ENCODE measurements at regions not wholly inside any gene's neighbourhood (a gene's known extent, or its start where the extent isn't known, plus 50 kb on each side); places are given as distances from the start of the nearest gene placed in this dataset.

GRCh38 chr7:49643321-49643720 lies 130.1 kb upstream of the VWC2 start:
- TF ChIP-seq JUND (IDR thresholded peaks at IDR 0.05) (no peak), CTCF (IDR thresholded peaks at IDR 0.05; ENCODE audit: low read depth, low read length, missing input control) (no peak), NR2F2 (IDR thresholded peaks at IDR 0.05) (no peak)
- WGBS, result 60% methylated on average over 5 of the region's 5 CpGs
- H3K27ac ChIP-seq (ENCODE audit: low read depth in 1 of 2, low read length in 2 of 2), result no peak overlapping the region
- no peak overlapping the region for H3K9ac ChIP-seq (ENCODE audit: low read depth in 1 of 2, low read length in 2 of 2)
- DNase-seq (ENCODE audit: low spot score), result no peak
- no peaks in the 10 kb centered on the region for H3K36me3 ChIP-seq (ENCODE audit: control insufficient read depth in 4 of 4, insufficient read depth in 3 of 4, low read depth in 1 of 4, low read length in 3 of 4)
- no peak overlapping the region for H3K4me3 ChIP-seq (ENCODE audit: low read depth in 1 of 3, low read length in 3 of 3)
- H3K27me3 ChIP-seq (ENCODE audit: control insufficient read depth in 4 of 4, insufficient read depth in 4 of 4, low read length in 3 of 4), result no peaks in the 10 kb centered on the region
- H3K4me1 ChIP-seq (ENCODE audit: control insufficient read depth in 4 of 4, insufficient read depth in 4 of 4, low read length in 3 of 4), result no peaks in the 10 kb centered on the region
- H3K9me3 ChIP-seq (ENCODE audit: control insufficient read depth in 4 of 4, low read length in 3 of 4), result no peaks in the 10 kb centered on the region

DNA sequence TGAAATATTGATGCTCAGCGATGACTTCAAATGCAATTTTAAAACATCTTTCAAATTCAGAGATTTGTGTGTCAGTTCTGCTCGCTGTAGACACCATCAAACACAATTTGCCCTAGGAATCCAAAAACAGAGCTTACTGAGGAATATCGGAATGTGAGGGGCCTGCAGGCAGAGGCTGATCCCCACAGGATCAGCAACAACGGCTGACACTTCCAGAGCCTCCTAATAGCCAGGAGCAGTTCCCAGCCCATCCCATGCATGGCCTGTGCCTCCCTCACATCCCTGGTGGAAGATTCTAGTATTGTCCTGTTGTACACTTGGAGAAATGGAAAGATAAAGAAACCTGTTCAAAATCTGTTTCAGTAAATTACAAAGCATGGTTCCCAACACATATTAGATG lies 129.7 kb upstream of the VWC2 start:
- H3K27me3 ChIP-seq (ENCODE audit: control insufficient read depth in 4 of 4, insufficient read depth in 4 of 4, low read length in 3 of 4), result no peaks in the 10 kb centered on the region

More for the DNA sequence above, 129.7 kb upstream of the VWC2 start:
- Histone ChIP-seq H3K4me3 (ENCODE audit: low read depth in 1 of 3, low read length in 3 of 3) (no peak overlapping the region), H3K9ac (ENCODE audit: low read depth in 1 of 2, low read length in 2 of 2) (no peak overlapping the region), H3K36me3 (ENCODE audit: control insufficient read depth in 4 of 4, insufficient read depth in 3 of 4, low read depth in 1 of 4, low read length in 3 of 4) (no peaks in the 10 kb centered on the region), H3K27ac (ENCODE audit: low read depth in 1 of 2, low read length in 2 of 2) (no peak overlapping the region), H3K9me3 (ENCODE audit: control insufficient read depth in 4 of 4, low read length in 3 of 4) (no peaks in the 10 kb centered on the region), H3K4me1 (ENCODE audit: control insufficient read depth in 4 of 4, insufficient read depth in 4 of 4, low read length in 3 of 4) (no peaks in the 10 kb centered on the region)
- TF ChIP-seq EGR1 (IDR thresholded peaks at IDR 0.05; ENCODE audit: low read depth in 2 of 2) (no peak), FOXA1 (IDR thresholded peaks at IDR 0.05) (no peak), TAF1 (conservative IDR thresholded peaks at IDR 0.05) (no peak), ZBTB33 (IDR thresholded peaks at IDR 0.05) (no peak), FOXA2 (IDR thresholded peaks at IDR 0.05) (no peak), JUND (IDR thresholded peaks at IDR 0.05) (no peak), RXRA (IDR thresholded peaks at IDR 0.05) (no peak), GABPA (IDR thresholded peaks at IDR 0.05 in 1 of 2, conservative IDR thresholded peaks at IDR 0.05 in 1 of 2) (no peak), RAD21 (IDR thresholded peaks at IDR 0.05) (no peak), HNF4A (conservative IDR thresholded peaks at IDR 0.05) (no peak), NR2F2 (IDR thresholded peaks at IDR 0.05) (no peak)
- TF ChIP-seq, protein P1, sequence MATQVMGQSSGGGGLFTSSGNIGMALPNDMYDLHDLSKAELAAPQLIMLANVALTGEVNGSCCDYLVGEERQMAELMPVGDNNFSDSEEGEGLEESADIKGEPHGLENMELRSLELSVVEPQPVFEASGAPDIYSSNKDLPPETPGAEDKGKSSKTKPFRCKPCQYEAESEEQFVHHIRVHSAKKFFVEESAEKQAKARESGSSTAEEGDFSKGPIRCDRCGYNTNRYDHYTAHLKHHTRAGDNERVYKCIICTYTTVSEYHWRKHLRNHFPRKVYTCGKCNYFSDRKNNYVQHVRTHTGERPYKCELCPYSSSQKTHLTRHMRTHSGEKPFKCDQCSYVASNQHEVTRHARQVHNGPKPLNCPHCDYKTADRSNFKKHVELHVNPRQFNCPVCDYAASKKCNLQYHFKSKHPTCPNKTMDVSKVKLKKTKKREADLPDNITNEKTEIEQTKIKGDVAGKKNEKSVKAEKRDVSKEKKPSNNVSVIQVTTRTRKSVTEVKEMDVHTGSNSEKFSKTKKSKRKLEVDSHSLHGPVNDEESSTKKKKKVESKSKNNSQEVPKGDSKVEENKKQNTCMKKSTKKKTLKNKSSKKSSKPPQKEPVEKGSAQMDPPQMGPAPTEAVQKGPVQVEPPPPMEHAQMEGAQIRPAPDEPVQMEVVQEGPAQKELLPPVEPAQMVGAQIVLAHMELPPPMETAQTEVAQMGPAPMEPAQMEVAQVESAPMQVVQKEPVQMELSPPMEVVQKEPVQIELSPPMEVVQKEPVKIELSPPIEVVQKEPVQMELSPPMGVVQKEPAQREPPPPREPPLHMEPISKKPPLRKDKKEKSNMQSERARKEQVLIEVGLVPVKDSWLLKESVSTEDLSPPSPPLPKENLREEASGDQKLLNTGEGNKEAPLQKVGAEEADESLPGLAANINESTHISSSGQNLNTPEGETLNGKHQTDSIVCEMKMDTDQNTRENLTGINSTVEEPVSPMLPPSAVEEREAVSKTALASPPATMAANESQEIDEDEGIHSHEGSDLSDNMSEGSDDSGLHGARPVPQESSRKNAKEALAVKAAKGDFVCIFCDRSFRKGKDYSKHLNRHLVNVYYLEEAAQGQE (IDR thresholded peaks at IDR 0.05), result no peak
- WGBS, result 72% methylated on average over 4 of the region's 4 CpGs
- DNase-seq (ENCODE audit: low spot score), result no peak

Data from liver (tissue), 8 donors.